ENCODE measurements at regions not wholly inside any gene's neighbourhood (a gene's known extent, or its start where the extent isn't known, plus 50 kb on each side); places are given as distances from the start of the nearest gene placed in this dataset.

DNA sequence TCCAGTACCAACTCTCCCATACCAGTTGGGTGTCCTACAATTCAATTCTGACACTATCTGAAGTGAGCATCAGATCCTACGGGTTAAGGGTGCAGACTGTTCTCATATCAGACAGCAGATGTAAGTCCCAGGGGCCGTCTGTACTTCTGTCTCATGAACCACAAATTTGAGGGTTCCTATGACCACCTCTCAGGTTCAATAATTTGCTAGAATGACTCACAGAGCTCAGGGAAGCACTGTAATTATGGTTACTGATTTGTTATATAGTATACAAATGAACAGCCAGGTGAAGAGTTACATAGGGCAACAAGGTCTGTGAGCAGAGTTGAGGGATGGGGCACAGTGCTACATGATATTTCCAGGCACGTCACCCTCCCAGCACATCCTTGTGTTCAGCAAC lies 499.1 kb downstream of the DMAC1 start:
- DNase-seq (no peak), ATAC-seq (peak; percentile 33)

GRCh38 chr9:7298123-7298522 lies 501.5 kb downstream of the DMAC1 start:
- DNase-seq, result peak; percentile 61
- peak; percentile 92 for ATAC-seq

- DNase-seq (no peak), ATAC-seq (no peak)
Observed at GRCh38 chr9:7297521-7297920, 502.1 kb downstream of the DMAC1 start.

DNA sequence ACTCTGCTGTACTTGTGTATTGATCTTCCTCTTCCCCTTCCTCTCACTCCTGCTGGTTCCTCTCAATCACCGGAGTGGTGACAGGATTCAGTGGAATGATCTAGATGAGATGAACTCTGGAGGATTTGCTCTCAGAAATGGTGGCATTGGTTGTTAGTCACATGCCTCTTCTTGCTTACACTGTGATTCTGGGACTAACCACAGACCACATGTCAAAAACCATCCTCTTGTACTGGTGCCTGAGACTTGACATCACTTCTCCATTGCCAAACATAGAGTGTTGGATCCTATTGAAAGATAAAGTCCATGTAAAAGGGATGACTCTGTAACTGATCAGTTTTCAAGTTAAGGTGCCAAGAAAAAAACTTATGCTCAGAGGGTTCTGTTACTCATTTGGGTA lies 506.5 kb downstream of the DMAC1 start:
- ATAC-seq (peak; percentile 69), DNase-seq (no peak)

GRCh38 chr9:7289773-7290172 lies 509.8 kb downstream of the DMAC1 start:
- ATAC-seq, result no peak
- DNase-seq, result no peak

DNA sequence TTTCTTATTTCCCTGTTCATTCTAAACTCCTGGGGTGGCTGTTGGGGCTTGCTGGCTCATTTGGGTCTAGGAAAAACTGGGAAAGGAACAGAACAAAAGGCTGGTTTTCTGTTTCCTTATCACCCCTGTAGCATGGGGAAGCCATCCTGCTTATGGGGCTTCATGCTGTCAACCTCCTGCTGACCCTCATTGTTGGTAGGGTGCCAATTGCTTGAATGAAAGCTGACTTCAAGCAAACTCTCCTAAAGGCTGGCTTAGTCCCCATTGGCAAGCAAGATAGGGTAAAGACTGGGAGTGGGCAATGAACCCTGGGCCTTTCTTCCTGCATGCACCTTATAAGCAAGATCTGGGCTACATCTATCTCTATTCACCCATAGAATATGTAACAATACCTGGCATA lies 511.6 kb downstream of the DMAC1 start:
- no peak for DNase-seq
- ATAC-seq, result no peak

GRCh38 chr9:7287065-7287464 lies 512.5 kb downstream of the DMAC1 start:
- DNase-seq (no peak), ATAC-seq (no peak)

DNA sequence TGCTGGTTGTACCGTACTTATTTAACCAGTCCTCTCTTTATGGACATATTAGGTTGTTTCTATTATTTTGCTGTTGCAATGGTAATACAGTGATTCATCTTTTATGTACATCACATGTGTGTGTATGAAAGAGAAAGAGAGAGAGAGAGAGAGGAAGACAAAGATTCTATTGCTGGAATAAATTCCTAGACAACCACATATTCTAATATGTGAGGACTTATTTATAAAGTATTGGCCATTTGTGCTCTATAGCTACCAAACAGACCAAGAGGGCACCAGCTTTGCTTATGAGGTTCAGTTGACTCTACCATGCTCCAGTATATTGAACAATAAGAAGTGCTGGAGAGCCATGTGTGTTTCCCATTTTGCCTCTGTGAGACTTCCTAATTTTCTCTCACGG lies 513.5 kb downstream of the DMAC1 start:
- ATAC-seq (no peak), DNase-seq (no peak)

DNA sequence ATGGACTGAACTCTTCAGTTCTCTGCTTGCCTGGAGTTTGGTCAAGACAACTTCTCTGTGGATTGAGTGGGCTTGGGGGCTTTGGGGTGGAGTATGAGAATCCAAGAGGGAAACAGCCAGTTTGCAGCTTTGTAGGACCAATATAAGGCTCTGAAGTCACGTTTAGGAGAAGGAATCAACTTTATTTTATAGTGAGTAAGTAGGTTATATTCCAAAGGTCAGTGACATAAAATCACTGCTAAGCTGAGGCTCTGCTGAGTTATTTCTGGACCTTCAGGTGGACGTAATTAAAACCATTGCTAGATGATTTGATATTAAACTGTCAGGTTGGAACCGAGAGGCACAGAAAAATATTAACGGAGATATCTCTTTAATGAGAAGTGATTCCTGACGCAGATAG lies 514.4 kb downstream of the DMAC1 start:
- ATAC-seq, result no peak

DNA sequence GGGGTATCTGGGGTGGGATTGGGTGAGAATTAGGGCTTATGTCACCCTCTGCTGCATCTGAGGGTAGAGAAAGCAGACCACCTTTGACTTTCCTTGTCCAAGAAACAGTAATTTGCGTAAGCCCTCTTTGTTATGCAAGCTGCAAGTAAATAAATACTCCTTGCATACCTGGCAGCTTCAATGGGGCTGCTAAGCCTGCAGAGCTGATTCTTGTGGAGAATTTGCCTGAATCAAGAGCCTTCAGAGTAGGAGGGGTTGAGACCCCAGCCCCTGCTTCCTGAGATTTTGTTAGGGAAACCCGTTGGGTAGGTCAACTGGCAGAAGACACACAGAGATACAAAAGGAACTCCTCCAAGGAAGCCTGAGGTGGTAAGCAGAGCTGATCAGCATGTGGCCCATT lies 515.1 kb downstream of the DMAC1 start:
- DNase-seq, result no peak
- no peak for ATAC-seq

More for the DNA sequence above, 514.4 kb downstream of the DMAC1 start:
- no peak for DNase-seq

GRCh38 chr9:7284117-7284516 lies 515.5 kb downstream of the DMAC1 start:
- no peak for DNase-seq
- ATAC-seq, result peak; percentile 97

DNA sequence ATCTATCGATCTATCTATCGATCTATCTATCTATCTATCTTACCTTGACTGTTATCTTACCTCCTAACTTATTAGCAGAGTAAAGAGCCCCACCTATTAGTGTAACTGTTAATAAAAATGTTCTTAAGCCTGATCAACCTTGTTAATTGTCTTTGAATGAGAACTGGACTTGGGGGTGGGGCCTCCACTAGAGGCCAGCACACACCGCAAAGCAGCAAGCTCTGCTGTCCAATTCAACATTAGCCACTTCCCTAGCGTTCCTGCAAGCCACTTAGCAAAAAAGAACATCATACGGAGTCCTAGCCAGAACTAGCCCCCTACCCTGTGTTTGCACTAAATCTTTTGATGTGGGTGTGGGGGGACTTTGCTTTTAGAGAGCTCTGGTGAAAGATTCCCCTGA lies 515.8 kb downstream of the KDM4C start:
- no peak for ATAC-seq

GRCh38 chr9:7266911-7267595 lies 509.3 kb downstream of the KDM4C start:
- DNase-seq (no peak), ATAC-seq (no peak)

More for the DNA sequence above, 515.8 kb downstream of the KDM4C start:
- DNase-seq, result no peak

- DNase-seq, result no peak
- ATAC-seq, result no peak
Observed at GRCh38 chr9:7265181-7265580, 507.4 kb downstream of the KDM4C start.

DNA sequence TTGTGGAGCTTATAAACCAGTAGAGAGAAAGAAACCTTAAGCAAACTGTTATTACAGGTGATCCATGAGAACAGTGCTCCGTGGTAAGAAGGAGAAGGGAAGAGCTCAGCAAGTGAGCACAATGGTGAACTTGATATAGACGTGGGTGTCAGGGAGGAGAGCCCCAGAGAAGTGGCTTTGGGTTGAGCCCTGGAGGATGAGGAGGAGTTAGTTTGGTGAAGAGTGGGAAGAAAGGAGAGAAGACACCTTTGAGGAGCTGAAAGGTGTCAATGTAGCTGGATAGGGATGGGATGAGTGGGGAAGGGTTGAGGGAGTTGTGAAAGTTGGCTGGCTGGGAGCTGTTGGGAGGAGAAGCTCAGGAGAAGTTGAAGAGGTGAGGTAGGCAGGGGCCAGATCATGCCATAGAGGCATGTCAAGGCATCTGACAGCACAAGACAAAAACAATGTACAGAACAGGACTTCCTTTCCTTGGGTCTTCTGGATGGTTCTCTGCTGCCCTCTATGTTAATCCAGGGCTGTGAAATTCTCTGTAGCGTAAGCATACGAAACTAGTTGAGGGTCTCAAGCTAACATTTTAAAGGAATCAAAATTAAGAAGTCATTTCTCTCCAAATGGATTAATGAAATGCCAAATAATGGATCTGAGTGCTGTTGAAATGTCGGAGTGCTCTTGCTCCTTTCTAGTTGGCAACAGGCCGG lies 501.9 kb downstream of the KDM4C start:
- DNase-seq, result no peak
- ATAC-seq, result no peak

- no peak for DNase-seq
- no peak for ATAC-seq
Observed at GRCh38 chr9:7258688-7259396, 501.1 kb downstream of the KDM4C start.

GRCh38 chr9:7246917-7247522 lies 489.2 kb downstream of the KDM4C start:
- DNase-seq (no peak), ATAC-seq (peak; percentile 86)

DNA sequence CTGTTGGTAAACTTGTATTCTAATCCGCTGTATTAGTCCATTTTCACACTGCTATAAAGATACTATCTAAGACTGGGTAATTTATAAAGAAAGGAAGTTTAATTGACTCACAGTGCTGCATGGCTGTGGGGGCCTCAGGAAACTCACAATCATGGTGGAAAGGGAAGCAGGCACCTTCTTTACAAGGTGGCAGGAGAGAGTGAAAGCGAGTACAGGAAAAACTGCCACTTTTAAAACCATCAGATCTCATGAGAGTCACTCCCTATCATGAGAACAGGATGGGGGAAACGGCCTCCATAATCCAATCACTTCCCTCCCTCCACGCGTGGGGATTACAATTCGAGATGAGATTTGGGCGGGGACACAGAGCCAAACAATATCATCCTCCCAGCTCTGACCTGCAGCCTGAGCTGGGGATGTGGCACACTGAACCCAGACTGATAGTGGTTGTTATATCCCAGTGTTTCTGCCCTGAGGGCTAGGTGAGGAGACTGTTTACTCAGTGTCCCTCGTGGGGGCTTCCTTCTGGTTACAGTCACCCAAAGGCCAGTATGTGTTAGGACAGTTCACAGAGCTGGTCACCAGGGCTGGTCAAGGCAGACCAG lies 488.3 kb downstream of the KDM4C start:
- ATAC-seq (no peak), DNase-seq (no peak)

DNA sequence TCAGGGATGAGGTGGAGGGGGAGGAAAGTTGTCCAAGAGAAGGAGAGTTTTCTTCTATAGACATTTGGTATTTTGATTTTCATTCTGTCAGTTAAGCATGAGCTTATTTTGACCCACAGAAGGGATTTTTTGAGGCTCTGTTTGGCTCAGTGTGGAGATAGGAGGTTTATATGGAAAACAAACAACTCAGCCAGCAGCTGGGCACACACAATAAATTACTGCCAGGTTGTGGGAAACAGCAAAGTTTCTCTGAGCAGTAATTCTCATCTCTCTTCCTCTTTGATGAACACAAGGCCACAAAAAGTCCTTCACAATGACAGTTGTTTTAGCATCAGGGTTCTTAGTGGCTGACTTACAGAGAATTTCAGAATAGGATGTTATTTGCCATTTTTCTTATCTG lies 486.1 kb downstream of the KDM4C start:
- no peak for ATAC-seq
- DNase-seq, result no peak

DNA sequence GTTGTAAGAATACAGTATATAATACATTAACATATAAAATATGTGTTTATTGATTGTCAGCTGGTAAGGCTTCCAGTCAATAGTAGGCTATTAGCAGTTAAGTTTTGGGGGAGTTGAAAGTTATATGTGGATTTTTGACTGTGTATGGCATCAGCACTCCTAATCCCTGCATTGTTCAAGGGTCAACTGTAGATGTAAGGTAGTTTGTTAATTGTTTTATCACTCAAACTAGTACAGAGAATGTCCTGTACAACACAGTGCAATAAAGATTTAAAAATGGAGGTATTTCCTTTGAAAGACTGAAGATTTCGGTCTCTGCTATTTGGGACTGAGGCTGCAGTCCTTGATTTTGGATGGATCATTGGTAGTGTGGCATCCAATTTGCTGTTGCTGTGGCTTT lies 484.4 kb downstream of the KDM4C start:
- no peak for ATAC-seq
- no peak for DNase-seq

- no peak for DNase-seq
- ATAC-seq, result no peak
Observed at GRCh38 chr9:7241694-7242093, 483.9 kb downstream of the KDM4C start.

DNA sequence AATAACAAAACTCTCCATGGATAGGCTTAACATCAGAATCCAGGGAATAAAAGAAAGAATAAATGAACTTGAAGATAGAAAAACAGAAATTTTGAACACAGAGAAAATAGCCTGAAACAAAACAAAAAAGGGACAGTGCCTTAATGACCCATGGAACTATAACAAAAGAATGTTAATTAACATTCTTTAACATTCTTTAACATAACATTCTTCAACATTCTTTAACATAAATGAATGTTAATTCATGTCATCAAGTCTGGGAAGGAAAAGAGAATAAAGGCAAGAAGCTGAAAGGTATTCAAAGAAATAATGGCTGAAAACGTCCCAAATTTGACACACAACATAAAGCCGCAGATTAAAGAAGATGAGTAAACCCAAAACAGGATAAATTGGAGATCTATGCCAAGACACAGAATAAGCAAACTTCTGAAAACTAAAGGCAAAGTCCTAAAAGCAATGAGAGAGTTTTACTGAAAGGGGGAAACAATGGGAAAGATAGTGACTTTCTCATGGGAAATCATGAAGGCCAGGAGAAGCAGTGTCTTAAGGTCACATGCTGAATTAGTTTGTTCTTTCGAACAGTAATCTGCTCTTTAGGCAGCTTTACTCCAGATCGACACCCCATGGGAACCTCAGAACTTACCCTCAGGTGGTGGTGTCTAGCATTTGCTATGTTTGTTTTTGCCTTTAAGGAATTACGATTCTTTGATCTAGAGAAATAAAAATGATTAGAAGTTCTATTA lies 483.0 kb downstream of the KDM4C start:
- ATAC-seq, result no peak
- DNase-seq, result no peak

All from stimulated activated naive CD8-positive, alpha-beta T cell treated with anti-CD3 and anti-CD28 coated beads, Interleukin-15, Interleukin-2, amounts not matched to agents 100 U/mL and 50 U/mL, for 24 hours (primary cell).